Panc1 (cell line): ENCODE measurements at regions not wholly inside any gene's neighbourhood (a gene's known extent, or its start where the extent isn't known, plus 50 kb on each side); places are given as distances from the start of the nearest gene placed in this dataset.

Source experiments
- ATAC-seq: fragments of 200-7000 bp; cut with Tn5 transposase; 2 replicates; pipeline ENCODE4 v1.9.1; 2020; ENCODE audit warnings: mild to moderate bottlenecking, moderate library complexity
- BruUV-seq: library from RNA; stranded (reverse); fragments of 400-500 nt; replicated peaks from 2 replicates; lab custom pipeline; 2021; lab: Mats Ljungman, UMichigan
- CTCF ChIA-PET: fragments of 300-600 bp; sonication (Branson Sonifier 250); formaldehyde crosslinking; loops from one replicate; lab custom pipeline; 2022; ENCODE audit warnings: antibody characterized with exemption; lab: Charles Lee
- POLR2A ChIA-PET: fragments of 300-600 bp; sonication (Branson Sonifier 250); formaldehyde crosslinking; loops from one replicate; lab custom pipeline; 2022; ENCODE audit warnings: antibody characterized with exemption; lab: Charles Lee
- DNase-seq: peaks from one replicate; pipeline ENCODE4 v3.0.0-alpha.2; 2010; ENCODE audit warnings: low read depth, low spot score
- H3K27ac ChIP-seq: 2 replicates; pipeline ENCODE4 v1.5.1; 2011; ENCODE audit warnings: mild to moderate bottlenecking, low read length, inconsistent platforms
- H3K27me3 ChIP-seq: fragments of 200-500 bp; sonication (Bioruptor generic); 2 replicates; pipeline ENCODE4 v1.6.0; 2014; ENCODE audit warnings: low read length, inconsistent platforms; ENCODE audit not compliant: control insufficient read depth, insufficient read depth
- H3K36me3 ChIP-seq: fragments of 200-500 bp; sonication (Bioruptor generic); 2 replicates; pipeline ENCODE4 v1.5.1; 2014; ENCODE audit warnings: inconsistent platforms, mild to moderate bottlenecking, low read length, moderate library complexity; ENCODE audit not compliant: control insufficient read depth, insufficient read depth
- H3K4me1 ChIP-seq: 2 replicates; pipeline ENCODE4 v1.5.1; 2011; ENCODE audit warnings: inconsistent platforms, mild to moderate bottlenecking, low read length, moderate library complexity; ENCODE audit not compliant: control insufficient read depth, insufficient read depth
- H3K4me3 ChIP-seq, 2 experiments: 2 replicates each; pipeline ENCODE4 v1.5.1; 2011 to 2012; ENCODE audit warnings: low read depth in 2 of 2, low read length in 2 of 2, mild to moderate bottlenecking in 2 of 2, inconsistent platforms in 1 of 2, moderate library complexity in 1 of 2
- H3K9me3 ChIP-seq: fragments of 200-500 bp; sonication (Bioruptor generic); 2 replicates; pipeline ENCODE4 v1.5.1; 2014; ENCODE audit warnings: low read depth, mild to moderate bottlenecking, inconsistent platforms, low read length, moderate library complexity; ENCODE audit not compliant: control insufficient read depth, insufficient read depth
- POLR2AphosphoS5 ChIP-seq: IDR thresholded peaks from 2 replicates; pipeline ENCODE4 v1.6.1; 2012; ENCODE audit warnings: mild to moderate bottlenecking, low read depth, low read length, moderate library complexity
- REST ChIP-seq, 2 experiments: IDR thresholded peaks; 2 replicates each; pipeline ENCODE4 v1.6.1; 2011 to 2012; ENCODE audit warnings: low read depth in 2 of 2, control low read depth in 1 of 2, low read length in 1 of 2, mild to moderate bottlenecking in 1 of 2, moderate library complexity in 1 of 2; ENCODE audit not compliant: insufficient read depth in 1 of 2
- SIN3A ChIP-seq: IDR thresholded peaks from 2 replicates; pipeline ENCODE4 v1.6.1; 2012; ENCODE audit warnings: low read depth, mild to moderate bottlenecking, low read length, moderate library complexity, borderline replicate concordance; ENCODE audit not compliant: insufficient read depth
- TCF7L2 ChIP-seq: IDR thresholded peaks from 2 replicates; pipeline ENCODE4 v1.6.1; 2011; ENCODE audit warnings: mild to moderate bottlenecking, low read depth, low read length, inconsistent platforms
- in situ Hi-C: cut with HindIII; loops from 2 replicates; pipeline ENCODE4 v1.10.0; 2016; ENCODE audit warnings: low sequenced_read_pairs, low pct_unique_long_range_greater_than_20kb
- intact Hi-C: fragments of 100-400 bp; cut with micrococcal nuclease; formaldehyde crosslinking; loops from one replicate; pipeline ENCODE4 v1.10.0; 2022; ENCODE audit not compliant: unreplicated experiment
- TF ChIP-seq, protein P1 (sequence below): fragments of 450-650 bp; IDR thresholded peaks from 2 replicates; pipeline ENCODE4 v1.5.1; 2017; ENCODE audit warnings: mild to moderate bottlenecking

DNA sequence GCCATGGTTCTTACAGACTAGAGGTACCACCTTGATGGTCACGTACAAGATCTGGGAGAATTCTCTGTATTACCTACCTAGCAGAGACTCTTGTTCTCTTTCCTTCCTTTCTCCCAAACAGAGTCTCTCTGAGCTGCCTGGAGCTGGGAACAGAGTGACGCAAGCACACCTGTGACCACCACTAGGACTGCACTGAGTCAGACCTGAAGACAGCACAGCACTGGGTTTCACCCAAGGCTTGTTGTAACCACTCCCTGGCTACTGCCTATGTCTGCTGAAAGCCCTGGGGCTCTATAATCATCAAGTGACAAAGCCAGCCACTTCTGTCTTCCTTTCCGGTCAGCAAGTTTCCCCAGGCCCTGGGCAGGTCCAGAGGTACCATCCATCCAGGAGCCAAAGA, 293.3 kb upstream of the CNTN4 start:
- TF ChIP-seq SIN3A (no peak), POLR2AphosphoS5 (no peak), TCF7L2 (no peak), REST (IDR thresholded peaks at IDR 0.05; ENCODE audit: insufficient read depth in 1 of 2, low read depth in 2 of 2, low read length in 1 of 2) (no peak)
- TF ChIP-seq, protein P1, sequence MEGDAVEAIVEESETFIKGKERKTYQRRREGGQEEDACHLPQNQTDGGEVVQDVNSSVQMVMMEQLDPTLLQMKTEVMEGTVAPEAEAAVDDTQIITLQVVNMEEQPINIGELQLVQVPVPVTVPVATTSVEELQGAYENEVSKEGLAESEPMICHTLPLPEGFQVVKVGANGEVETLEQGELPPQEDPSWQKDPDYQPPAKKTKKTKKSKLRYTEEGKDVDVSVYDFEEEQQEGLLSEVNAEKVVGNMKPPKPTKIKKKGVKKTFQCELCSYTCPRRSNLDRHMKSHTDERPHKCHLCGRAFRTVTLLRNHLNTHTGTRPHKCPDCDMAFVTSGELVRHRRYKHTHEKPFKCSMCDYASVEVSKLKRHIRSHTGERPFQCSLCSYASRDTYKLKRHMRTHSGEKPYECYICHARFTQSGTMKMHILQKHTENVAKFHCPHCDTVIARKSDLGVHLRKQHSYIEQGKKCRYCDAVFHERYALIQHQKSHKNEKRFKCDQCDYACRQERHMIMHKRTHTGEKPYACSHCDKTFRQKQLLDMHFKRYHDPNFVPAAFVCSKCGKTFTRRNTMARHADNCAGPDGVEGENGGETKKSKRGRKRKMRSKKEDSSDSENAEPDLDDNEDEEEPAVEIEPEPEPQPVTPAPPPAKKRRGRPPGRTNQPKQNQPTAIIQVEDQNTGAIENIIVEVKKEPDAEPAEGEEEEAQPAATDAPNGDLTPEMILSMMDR = no peak
- H3K4me3 ChIP-seq = no peak overlapping the region
- no peaks in the 10 kb centered on the region for H3K9me3 ChIP-seq

DNA sequence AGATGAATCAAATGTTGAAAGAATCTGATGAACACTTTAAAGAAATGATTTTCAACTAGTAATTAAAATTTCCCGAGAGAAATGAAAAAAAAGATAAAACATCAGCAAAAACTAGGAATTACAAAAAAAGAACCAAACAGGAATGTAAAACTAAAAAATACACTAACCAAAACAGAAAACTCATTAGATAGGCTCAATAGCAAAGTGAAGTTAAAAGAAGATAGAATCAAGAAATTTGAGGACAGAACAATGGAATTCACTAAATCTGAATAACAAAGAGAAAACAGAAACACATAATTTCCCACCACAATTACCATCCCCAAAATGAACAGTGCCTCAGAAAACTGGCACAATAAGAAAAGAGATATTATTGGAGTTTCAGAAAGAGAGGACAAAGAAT, 290.1 kb upstream of the CNTN4 start:
- Histone ChIP-seq H3K4me1 (no peaks in the 10 kb centered on the region), H3K36me3 (no peaks in the 10 kb centered on the region), H3K9me3 (no peaks in the 10 kb centered on the region), H3K27me3 (no peaks in the 10 kb centered on the region), H3K27ac (no peak overlapping the region), H3K4me3 (no peak overlapping the region)
- no TSS peak for BruUV-seq
- no peak for TF ChIP-seq POLR2AphosphoS5
- no peak for TF ChIP-seq REST (IDR thresholded peaks at IDR 0.05; ENCODE audit: insufficient read depth in 1 of 2, low read depth in 2 of 2, low read length in 1 of 2)
- no peak for DNase-seq
- intact Hi-C loops (no loop called here), in situ Hi-C loops (no loop called here)
- no peak for ATAC-seq
- ChIA-PET POLR2A (no interaction called here), CTCF (no interaction called here)

More for the DNA sequence above, 293.3 kb upstream of the CNTN4 start:
- intact Hi-C loops (no loop called here), in situ Hi-C loops (no loop called here)
- ChIA-PET POLR2A (no interaction called here), CTCF (no interaction called here)
- DNase-seq = no peak
- no peaks in the 10 kb centered on the region for H3K36me3 ChIP-seq
- H3K27ac ChIP-seq = no peak overlapping the region
- no peaks in the 10 kb centered on the region for H3K4me1 ChIP-seq
- no TSS peak for BruUV-seq
- H3K27me3 ChIP-seq = no peaks in the 10 kb centered on the region
- no peak for ATAC-seq
